ENCODE measurements at regions not wholly inside any gene's neighbourhood (a gene's known extent, or its start where the extent isn't known, plus 50 kb on each side); places are given as distances from the start of the nearest gene placed in this dataset.

GRCh38 chr13:90999401-90999800 lies 348.1 kb upstream of the MIR17HG start:
- TF ChIP-seq REST (IDR thresholded peaks at IDR 0.05) (no peak), CTCF (IDR thresholded peaks at IDR 0.05; ENCODE audit: low read depth, low read length, missing input control) (no peak), TAF1 (conservative IDR thresholded peaks at IDR 0.05) (no peak), YY1 (IDR thresholded peaks at IDR 0.05) (no peak), ATF3 (IDR thresholded peaks at IDR 0.05) (no peak), JUND (IDR thresholded peaks at IDR 0.05) (no peak), GABPA (IDR thresholded peaks at IDR 0.05 in 1 of 2, conservative IDR thresholded peaks at IDR 0.05 in 1 of 2) (no peak), ZBTB33 (IDR thresholded peaks at IDR 0.05) (no peak), FOXA2 (IDR thresholded peaks at IDR 0.05) (no peak), RAD21 (IDR thresholded peaks at IDR 0.05) (no peak), SP1 (IDR thresholded peaks at IDR 0.05) (no peak), FOXA1 (IDR thresholded peaks at IDR 0.05) (no peak)

Data from liver (tissue), 3 donors.